GM12878 (cell line): ENCODE measurements at regions not wholly inside any gene's neighbourhood (a gene's known extent, or its start where the extent isn't known, plus 50 kb on each side); places are given as distances from the start of the nearest gene placed in this dataset.

Experiments used
- FOXK2 ChIP-seq: fragments of 450-650 bp; IDR thresholded peaks from 2 replicates; pipeline ENCODE4 v1.6.1; 2017; ENCODE audit warnings: mild to moderate bottlenecking, moderate library complexity
- MTA3 ChIP-seq: IDR thresholded peaks from 2 replicates; pipeline ENCODE4 v1.6.1; 2012; ENCODE audit warnings: low read length, inconsistent platforms, borderline replicate concordance
- SREBF2 ChIP-seq: IDR thresholded peaks from 2 replicates; pipeline ENCODE4 v1.6.1; 2012; ENCODE audit warnings: mild to moderate bottlenecking, low read length
- TF ChIP-seq, protein P1 (sequence below): fragments of 150-350 bp; IDR thresholded peaks from 2 replicates; pipeline ENCODE4 v1.6.1; 2016; ENCODE audit warnings: low read depth, low read length
- TF ChIP-seq, protein P2 (sequence below): fragments of 450-650 bp; formaldehyde crosslinking; IDR thresholded peaks from 2 replicates; pipeline ENCODE4 v1.4.0; 2022; ENCODE audit warnings: mild to moderate bottlenecking, moderate library complexity

DNA sequence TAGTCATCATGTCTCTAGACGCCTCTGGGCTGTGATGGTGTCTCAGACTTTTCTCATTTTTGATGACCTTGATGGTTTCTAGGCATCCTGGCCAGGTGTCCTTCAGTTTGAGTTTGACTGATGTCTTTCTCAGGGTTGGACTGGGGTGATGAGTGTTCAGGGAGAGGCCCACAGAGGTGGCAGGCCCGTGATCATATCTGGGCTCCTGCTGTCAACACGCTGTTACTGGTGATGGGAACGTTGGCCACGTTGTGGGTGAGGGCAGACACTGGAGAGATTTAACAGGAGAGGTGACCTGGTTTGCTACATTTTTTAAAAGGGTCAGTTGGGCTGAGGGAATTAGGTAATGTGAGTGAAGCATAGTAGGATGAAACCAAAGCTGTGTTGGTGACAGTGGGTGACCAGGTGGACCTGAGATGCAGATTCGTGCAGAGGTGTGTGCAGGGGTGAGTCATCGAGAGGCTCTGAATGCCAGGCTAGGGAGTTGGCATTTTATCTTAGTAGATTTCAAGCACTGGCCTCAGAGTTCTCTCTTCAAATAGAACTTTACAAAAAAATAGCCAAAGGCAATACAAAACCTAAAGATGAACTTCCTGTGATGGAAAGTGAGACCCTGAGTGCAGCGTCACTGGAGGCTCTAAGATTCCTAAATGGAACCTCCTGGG, 174.1 kb downstream of the CDH26 start (continued):
- TF ChIP-seq, protein P1, sequence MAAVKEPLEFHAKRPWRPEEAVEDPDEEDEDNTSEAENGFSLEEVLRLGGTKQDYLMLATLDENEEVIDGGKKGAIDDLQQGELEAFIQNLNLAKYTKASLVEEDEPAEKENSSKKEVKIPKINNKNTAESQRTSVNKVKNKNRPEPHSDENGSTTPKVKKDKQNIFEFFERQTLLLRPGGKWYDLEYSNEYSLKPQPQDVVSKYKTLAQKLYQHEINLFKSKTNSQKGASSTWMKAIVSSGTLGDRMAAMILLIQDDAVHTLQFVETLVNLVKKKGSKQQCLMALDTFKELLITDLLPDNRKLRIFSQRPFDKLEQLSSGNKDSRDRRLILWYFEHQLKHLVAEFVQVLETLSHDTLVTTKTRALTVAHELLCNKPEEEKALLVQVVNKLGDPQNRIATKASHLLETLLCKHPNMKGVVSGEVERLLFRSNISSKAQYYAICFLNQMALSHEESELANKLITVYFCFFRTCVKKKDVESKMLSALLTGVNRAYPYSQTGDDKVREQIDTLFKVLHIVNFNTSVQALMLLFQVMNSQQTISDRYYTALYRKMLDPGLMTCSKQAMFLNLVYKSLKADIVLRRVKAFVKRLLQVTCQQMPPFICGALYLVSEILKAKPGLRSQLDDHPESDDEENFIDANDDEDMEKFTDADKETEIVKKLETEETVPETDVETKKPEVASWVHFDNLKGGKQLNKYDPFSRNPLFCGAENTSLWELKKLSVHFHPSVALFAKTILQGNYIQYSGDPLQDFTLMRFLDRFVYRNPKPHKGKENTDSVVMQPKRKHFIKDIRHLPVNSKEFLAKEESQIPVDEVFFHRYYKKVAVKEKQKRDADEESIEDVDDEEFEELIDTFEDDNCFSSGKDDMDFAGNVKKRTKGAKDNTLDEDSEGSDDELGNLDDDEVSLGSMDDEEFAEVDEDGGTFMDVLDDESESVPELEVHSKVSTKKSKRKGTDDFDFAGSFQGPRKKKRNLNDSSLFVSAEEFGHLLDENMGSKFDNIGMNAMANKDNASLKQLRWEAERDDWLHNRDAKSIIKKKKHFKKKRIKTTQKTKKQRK = no peak
- TF ChIP-seq SREBF2 (no peak), MTA3 (no peak), FOXK2 (no peak)
- TF ChIP-seq, protein P2, sequence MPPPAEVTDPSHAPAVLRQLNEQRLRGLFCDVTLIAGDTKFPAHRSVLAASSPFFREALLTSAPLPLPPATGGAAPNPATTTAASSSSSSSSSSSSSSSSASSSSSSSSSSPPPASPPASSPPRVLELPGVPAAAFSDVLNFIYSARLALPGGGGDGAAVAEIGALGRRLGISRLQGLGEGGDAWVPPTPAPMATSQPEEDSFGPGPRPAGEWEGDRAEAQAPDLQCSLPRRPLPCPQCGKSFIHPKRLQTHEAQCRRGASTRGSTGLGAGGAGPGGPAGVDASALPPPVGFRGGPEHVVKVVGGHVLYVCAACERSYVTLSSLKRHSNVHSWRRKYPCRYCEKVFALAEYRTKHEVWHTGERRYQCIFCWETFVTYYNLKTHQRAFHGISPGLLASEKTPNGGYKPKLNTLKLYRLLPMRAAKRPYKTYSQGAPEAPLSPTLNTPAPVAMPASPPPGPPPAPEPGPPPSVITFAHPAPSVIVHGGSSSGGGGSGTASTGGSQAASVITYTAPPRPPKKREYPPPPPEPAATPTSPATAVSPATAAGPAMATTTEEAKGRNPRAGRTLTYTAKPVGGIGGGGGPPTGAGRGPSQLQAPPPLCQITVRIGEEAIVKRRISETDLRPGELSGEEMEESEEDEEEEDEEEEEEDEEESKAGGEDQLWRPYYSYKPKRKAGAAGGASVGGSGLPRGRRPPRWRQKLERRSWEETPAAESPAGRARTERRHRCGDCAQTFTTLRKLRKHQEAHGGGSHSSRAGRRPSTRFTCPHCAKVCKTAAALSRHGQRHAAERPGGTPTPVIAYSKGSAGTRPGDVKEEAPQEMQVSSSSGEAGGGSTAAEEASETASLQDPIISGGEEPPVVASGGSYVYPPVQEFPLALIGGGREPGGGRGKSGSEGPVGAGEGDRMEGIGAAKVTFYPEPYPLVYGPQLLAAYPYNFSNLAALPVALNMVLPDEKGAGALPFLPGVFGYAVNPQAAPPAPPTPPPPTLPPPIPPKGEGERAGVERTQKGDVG (CRISPR knock-in tag) = no peak
